HCT116 (cell line): ENCODE measurements at regions not wholly inside any gene's neighbourhood (a gene's known extent, or its start where the extent isn't known, plus 50 kb on each side); places are given as distances from the start of the nearest gene placed in this dataset.

Experiments
- ATAC-seq: fragments of 200-7000 bp; cut with Tn5 transposase; 2 replicates; pipeline ENCODE4 v1.9.1; 2020; ENCODE audit warnings: mild to moderate bottlenecking, moderate library complexity
- BruUV-seq: library from RNA; stranded (reverse); fragments of 400-500 nt; replicated peaks from 2 replicates; lab custom pipeline; 2021; lab: Mats Ljungman, UMichigan
- CTCF ChIA-PET: fragments of 300-600 bp; sonication (Branson Sonifier 250); formaldehyde crosslinking; loops from one replicate; lab custom pipeline; 2021; ENCODE audit warnings: antibody characterized with exemption; lab: Charles Lee
- POLR2A ChIA-PET: fragments of 300-600, 350-600 bp; sonication (Branson Sonifier 250); formaldehyde crosslinking; loops from one replicate; lab custom pipeline; 2021; ENCODE audit warnings: antibody characterized with exemption; lab: Charles Lee
- RAD21 ChIA-PET, 2 experiments: fragments of 300-600 bp; sonication (Branson Sonifier 250); formaldehyde crosslinking; loops; one replicate each; lab custom pipeline; 2023; ENCODE audit warnings: low total read pairs in 2 of 2; ENCODE audit not compliant: uncharacterized antibody in 2 of 2, unreplicated experiment in 2 of 2, low non-redundant PET in 1 of 2; lab: Charles Lee
- DNase-seq: peaks from one replicate; pipeline ENCODE4 v3.0.0-alpha.2; 2010; ENCODE audit warnings: low read depth, low spot score
- H2AFZ ChIP-seq: fragments of 200-600 bp; shearing (Covaris generic), sonication (generic); 2 replicates; pipeline ENCODE4 v1.6.1; 2017; ENCODE audit warnings: low read depth, mixed run types, mixed read lengths, antibody characterized with exemption, low read length; ENCODE audit not compliant: poor library complexity, severe bottlenecking
- H3K27ac ChIP-seq: 2 replicates; pipeline ENCODE4 v1.5.1; 2012; ENCODE audit warnings: low read depth, low read length
- H3K27me3 ChIP-seq: fragments of 200-600 bp; sonication (generic); 2 replicates; pipeline ENCODE4 v1.6.1; 2016; ENCODE audit warnings: mixed run types, low read length, mixed read lengths; ENCODE audit not compliant: insufficient read depth
- H3K36me3 ChIP-seq, 2 experiments: fragments of 200-500 bp in 1 of 2; fragments of 200-600 bp in 1 of 2; sonication (Bioruptor generic) in 1 of 2; sonication (generic) in 1 of 2; 2 replicates each; pipeline versions ENCODE4 v1.5.1 to v1.6.1; 2014 to 2016; ENCODE audit warnings: low read length in 2 of 2, inconsistent platforms in 1 of 2, mixed read lengths in 1 of 2, mixed run types in 1 of 2; ENCODE audit not compliant: insufficient read depth in 2 of 2, control insufficient read depth in 1 of 2
- H3K4me1 ChIP-seq, 2 experiments: fragments of 200-600 bp in 1 of 2; sonication (generic) in 1 of 2; 2 replicates each; pipeline versions ENCODE4 v1.5.1 to v1.6.1; 2012 to 2017; ENCODE audit warnings: low read length in 2 of 2, inconsistent platforms in 1 of 2, mild to moderate bottlenecking in 1 of 2, mixed read lengths in 1 of 2, mixed run types in 1 of 2, moderate library complexity in 1 of 2; ENCODE audit not compliant: insufficient read depth in 2 of 2, control insufficient read depth in 1 of 2
- H3K4me2 ChIP-seq: fragments of 200-600 bp; sonication (generic); 2 replicates; pipeline ENCODE4 v1.6.1; 2017; ENCODE audit warnings: mixed run types, low read length, mixed read lengths
- H3K4me3 ChIP-seq, 2 experiments: fragments of 200-600 bp in 1 of 2; sonication (generic) in 1 of 2; replicated peaks in 1 of 2; 2 replicates each; pipeline ENCODE4 v1.5.1; 2011 to 2016; ENCODE audit warnings: low read length in 2 of 2, control low read depth in 1 of 2, low read depth in 1 of 2, mild to moderate bottlenecking in 1 of 2, mixed read lengths in 1 of 2, mixed run types in 1 of 2
- H3K79me2 ChIP-seq: fragments of 200-600 bp; sonication (generic); 2 replicates; pipeline ENCODE4 v1.6.1; 2017; ENCODE audit warnings: mild to moderate bottlenecking, mixed run types, low read length, moderate library complexity, mixed read lengths; ENCODE audit not compliant: insufficient read depth
- H3K9ac ChIP-seq: fragments of 200-600 bp; sonication (generic); 2 replicates; pipeline ENCODE4 v1.6.1; 2016; ENCODE audit warnings: low read length, mixed read lengths
- H3K9me2 ChIP-seq: fragments of 200-600 bp; sonication (generic), shearing (Covaris generic); 2 replicates; pipeline ENCODE4 v1.6.1; 2017; ENCODE audit warnings: mixed run types, mild to moderate bottlenecking, moderate library complexity; ENCODE audit not compliant: insufficient read depth
- H3K9me3 ChIP-seq, 2 experiments: fragments of 200-500 bp in 1 of 2; fragments of 200-600 bp in 1 of 2; sonication (Bioruptor generic) in 1 of 2; sonication (generic) in 1 of 2; 2 replicates each; pipeline ENCODE4 v1.6.1; 2014 to 2017; ENCODE audit warnings: low read length in 2 of 2, mixed read lengths in 2 of 2, inconsistent platforms in 1 of 2, low read depth in 1 of 2, mild to moderate bottlenecking in 1 of 2, mixed run types in 1 of 2, moderate library complexity in 1 of 2; ENCODE audit not compliant: control insufficient read depth in 1 of 2, insufficient read depth in 1 of 2
- H4K20me1 ChIP-seq: fragments of 200-600 bp; sonication (generic), shearing (Covaris generic); 2 replicates; pipeline ENCODE4 v1.6.1; 2017; ENCODE audit warnings: mixed run types, mild to moderate bottlenecking, moderate library complexity; ENCODE audit not compliant: insufficient read depth
- CBX3 ChIP-seq: IDR thresholded peaks from 2 replicates; pipeline ENCODE4 v1.6.1; 2012; ENCODE audit warnings: low read depth
- CEBPB ChIP-seq: IDR thresholded peaks from 2 replicates; pipeline ENCODE4 v1.6.1; 2012; ENCODE audit warnings: low read depth
- EGR1 ChIP-seq: IDR thresholded peaks from 2 replicates; pipeline ENCODE4 v1.6.1; 2012; ENCODE audit warnings: low read depth
- EZH2 ChIP-seq: fragments of 200-600 bp; sonication (generic); IDR thresholded peaks from 2 replicates; pipeline ENCODE4 v1.6.1; 2017; ENCODE audit warnings: antibody characterized with exemption, mixed run types
- EZH2phosphoT487 ChIP-seq: fragments of 200-600 bp; IDR thresholded peaks from 2 replicates; pipeline ENCODE4 v1.6.1; 2018; ENCODE audit warnings: antibody characterized with exemption, borderline replicate concordance
- POLR2A ChIP-seq: IDR thresholded peaks from 2 replicates; pipeline ENCODE4 v1.7.0; 2011; ENCODE audit warnings: borderline replicate concordance; ENCODE audit not compliant: insufficient read depth, insufficient read length; ENCODE audit errors: extremely low read depth
- SIN3A ChIP-seq: IDR thresholded peaks from 2 replicates; pipeline ENCODE4 v1.6.1; 2012; ENCODE audit warnings: low read depth
- SRF ChIP-seq: IDR thresholded peaks from 2 replicates; pipeline ENCODE4 v1.6.1; 2012; ENCODE audit warnings: low read depth
- YY1 ChIP-seq: IDR thresholded peaks from 2 replicates; pipeline ENCODE4 v1.6.1; 2011; ENCODE audit warnings: low read length, low read depth, moderate library complexity, mild to moderate bottlenecking; ENCODE audit not compliant: insufficient replicate concordance; ENCODE audit errors: extremely low read depth
- ZFX ChIP-seq: fragments of 450-650 bp; IDR thresholded peaks from 2 replicates; pipeline ENCODE4 v1.6.1; 2017
- intact Hi-C: fragments of 100-400 bp; cut with micrococcal nuclease; formaldehyde crosslinking; loops from 2 replicates; pipeline ENCODE4 v1.10.0; 2022
- TF ChIP-seq, protein P1 (sequence below): IDR thresholded peaks from 2 replicates; pipeline ENCODE4 v1.6.1; 2011; ENCODE audit warnings: mild to moderate bottlenecking, low read length, moderate library complexity; ENCODE audit not compliant: insufficient replicate concordance; ENCODE audit errors: extremely low read depth
- TF ChIP-seq, protein P2 (sequence below): IDR thresholded peaks from 2 replicates; pipeline ENCODE4 v1.6.1; 2012
- TF ChIP-seq, protein P3 (sequence below): IDR thresholded peaks from 2 replicates; pipeline ENCODE4 v1.6.1; 2012; ENCODE audit warnings: low read depth

DNA sequence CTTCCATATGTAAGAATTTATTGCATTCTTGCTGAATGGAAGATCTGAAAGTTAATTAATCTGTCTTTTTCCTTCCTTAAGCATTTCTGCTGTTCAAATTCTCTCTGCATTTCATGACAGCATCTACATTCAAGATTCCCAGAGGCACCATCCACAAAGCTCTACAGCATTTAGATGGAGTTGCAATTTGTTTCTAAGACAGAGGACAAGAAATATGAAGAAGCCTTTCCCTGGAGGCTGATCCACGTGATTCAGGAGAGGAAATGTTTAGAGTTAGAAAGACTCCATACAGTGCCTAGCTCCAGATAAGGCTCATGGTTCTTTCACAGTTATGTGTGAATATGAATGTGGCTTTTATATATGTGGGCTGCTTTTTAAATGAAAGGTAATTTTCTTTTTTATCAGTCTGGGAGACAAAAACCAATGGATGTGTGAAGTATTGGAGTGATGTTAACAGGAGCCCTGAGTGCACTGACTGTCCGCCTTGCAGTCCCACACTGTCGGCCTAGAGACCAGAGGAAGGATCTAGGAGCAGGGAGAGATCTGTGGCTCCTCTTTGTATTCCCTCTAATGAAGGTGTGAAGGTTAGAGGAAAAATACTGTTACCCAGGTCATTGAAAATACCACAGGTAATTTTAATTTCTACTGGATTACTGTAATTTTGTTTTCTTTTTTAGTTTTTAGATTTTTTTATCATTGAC, 686.6 kb upstream of the GJE1 start:
- intact Hi-C loops: no loop called here
- RAD21 ChIA-PET: no interaction called here
- no peak for DNase-seq
- Histone ChIP-seq H3K9me2 (no peaks in the 10 kb centered on the region; the same call in 1 of the 2 replicates), H3K4me2 (no peak overlapping the region), H3K4me3 (no peak overlapping the region)
- TF ChIP-seq EGR1: no peak
- no peak for TF ChIP-seq POLR2A
- no peak for TF ChIP-seq ZFX
- TF ChIP-seq, protein P1, sequence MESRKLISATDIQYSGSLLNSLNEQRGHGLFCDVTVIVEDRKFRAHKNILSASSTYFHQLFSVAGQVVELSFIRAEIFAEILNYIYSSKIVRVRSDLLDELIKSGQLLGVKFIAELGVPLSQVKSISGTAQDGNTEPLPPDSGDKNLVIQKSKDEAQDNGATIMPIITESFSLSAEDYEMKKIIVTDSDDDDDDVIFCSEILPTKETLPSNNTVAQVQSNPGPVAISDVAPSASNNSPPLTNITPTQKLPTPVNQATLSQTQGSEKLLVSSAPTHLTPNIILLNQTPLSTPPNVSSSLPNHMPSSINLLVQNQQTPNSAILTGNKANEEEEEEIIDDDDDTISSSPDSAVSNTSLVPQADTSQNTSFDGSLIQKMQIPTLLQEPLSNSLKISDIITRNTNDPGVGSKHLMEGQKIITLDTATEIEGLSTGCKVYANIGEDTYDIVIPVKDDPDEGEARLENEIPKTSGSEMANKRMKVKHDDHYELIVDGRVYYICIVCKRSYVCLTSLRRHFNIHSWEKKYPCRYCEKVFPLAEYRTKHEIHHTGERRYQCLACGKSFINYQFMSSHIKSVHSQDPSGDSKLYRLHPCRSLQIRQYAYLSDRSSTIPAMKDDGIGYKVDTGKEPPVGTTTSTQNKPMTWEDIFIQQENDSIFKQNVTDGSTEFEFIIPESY: no peak
- no peak for TF ChIP-seq EZH2
- no peak for TF ChIP-seq SIN3A
- no peak for TF ChIP-seq YY1
- no peak for TF ChIP-seq EZH2phosphoT487
- TF ChIP-seq CEBPB: no peak
- TF ChIP-seq, protein P2, sequence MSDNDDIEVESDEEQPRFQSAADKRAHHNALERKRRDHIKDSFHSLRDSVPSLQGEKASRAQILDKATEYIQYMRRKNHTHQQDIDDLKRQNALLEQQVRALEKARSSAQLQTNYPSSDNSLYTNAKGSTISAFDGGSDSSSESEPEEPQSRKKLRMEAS: no peak
- TF ChIP-seq CBX3: no peak
- TF ChIP-seq, protein P3, sequence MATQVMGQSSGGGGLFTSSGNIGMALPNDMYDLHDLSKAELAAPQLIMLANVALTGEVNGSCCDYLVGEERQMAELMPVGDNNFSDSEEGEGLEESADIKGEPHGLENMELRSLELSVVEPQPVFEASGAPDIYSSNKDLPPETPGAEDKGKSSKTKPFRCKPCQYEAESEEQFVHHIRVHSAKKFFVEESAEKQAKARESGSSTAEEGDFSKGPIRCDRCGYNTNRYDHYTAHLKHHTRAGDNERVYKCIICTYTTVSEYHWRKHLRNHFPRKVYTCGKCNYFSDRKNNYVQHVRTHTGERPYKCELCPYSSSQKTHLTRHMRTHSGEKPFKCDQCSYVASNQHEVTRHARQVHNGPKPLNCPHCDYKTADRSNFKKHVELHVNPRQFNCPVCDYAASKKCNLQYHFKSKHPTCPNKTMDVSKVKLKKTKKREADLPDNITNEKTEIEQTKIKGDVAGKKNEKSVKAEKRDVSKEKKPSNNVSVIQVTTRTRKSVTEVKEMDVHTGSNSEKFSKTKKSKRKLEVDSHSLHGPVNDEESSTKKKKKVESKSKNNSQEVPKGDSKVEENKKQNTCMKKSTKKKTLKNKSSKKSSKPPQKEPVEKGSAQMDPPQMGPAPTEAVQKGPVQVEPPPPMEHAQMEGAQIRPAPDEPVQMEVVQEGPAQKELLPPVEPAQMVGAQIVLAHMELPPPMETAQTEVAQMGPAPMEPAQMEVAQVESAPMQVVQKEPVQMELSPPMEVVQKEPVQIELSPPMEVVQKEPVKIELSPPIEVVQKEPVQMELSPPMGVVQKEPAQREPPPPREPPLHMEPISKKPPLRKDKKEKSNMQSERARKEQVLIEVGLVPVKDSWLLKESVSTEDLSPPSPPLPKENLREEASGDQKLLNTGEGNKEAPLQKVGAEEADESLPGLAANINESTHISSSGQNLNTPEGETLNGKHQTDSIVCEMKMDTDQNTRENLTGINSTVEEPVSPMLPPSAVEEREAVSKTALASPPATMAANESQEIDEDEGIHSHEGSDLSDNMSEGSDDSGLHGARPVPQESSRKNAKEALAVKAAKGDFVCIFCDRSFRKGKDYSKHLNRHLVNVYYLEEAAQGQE: no peak
- no peak for TF ChIP-seq SRF
- TF ChIP-seq, all 23 proteins: peak for 0
- BruUV-seq: no TSS peak
- Histone ChIP-seq H3K9me3 (no peaks in the 10 kb centered on the region), H3K36me3 (no peaks in the 10 kb centered on the region), H3K4me1 (peaks cover 2 to 4% of the 10 kb centered on the region in 2 experiments; a peak in 3 of 4 replicates), H3K79me2 (no peaks in the 10 kb centered on the region), H4K20me1 (no peaks in the 10 kb centered on the region), H3K9ac (no peak overlapping the region), H3K27me3 (no peaks in the 10 kb centered on the region), H2AFZ (no peak overlapping the region), H3K27ac (no peak overlapping the region)
- POLR2A ChIA-PET: no interaction called here
- CTCF ChIA-PET: no interaction called here
- ATAC-seq: no peak
